Vagina (tissue), 2 donors: ENCODE measurements at regions not wholly inside any gene's neighbourhood (a gene's known extent, or its start where the extent isn't known, plus 50 kb on each side); places are given as distances from the start of the nearest gene placed in this dataset.

ENCODE experiments used
- DNase-seq, 2 donors: peaks; one replicate each; pipeline ENCODE4 v3.0.0-alpha.2; 2017; ENCODE audit errors: extremely low spot score in 2 of 2
- H3K27ac ChIP-seq: fragments of 200-600 bp; sonication (generic); one replicate; pipeline ENCODE4 v1.5.1; 2019
- H3K27me3 ChIP-seq: fragments of 200-600 bp; sonication (generic); one replicate; pipeline ENCODE4 v1.5.1; 2019
- H3K36me3 ChIP-seq, 2 donors: fragments of 200-600 bp; sonication (generic); one replicate each; pipeline ENCODE4 v1.5.1; 2017 to 2019
- H3K4me1 ChIP-seq: fragments of 200-600 bp; sonication (generic); one replicate; pipeline ENCODE4 v1.5.1; 2019
- H3K4me3 ChIP-seq, 2 donors: fragments of 200-600 bp; sonication (generic); 1 replicate in 1 of 2; 2 replicates in 1 of 2; pipeline ENCODE4 v1.5.1; 2016 to 2019
- H3K9me3 ChIP-seq: fragments of 200-600 bp; sonication (generic); one replicate; pipeline ENCODE4 v1.5.1; 2019
- CTCF ChIP-seq, 3 experiments: fragments of 450-650 bp in 2 of 3; fragments of 200-600 bp in 1 of 3; sonication (generic) in 1 of 3; IDR thresholded peaks; one replicate each; pipeline ENCODE4 v1.5.1; 2017 to 2019; ENCODE audit warnings: antibody characterized with exemption in 3 of 3, mild to moderate bottlenecking in 2 of 3, moderate library complexity in 2 of 3
- POLR2A ChIP-seq, 2 donors: fragments of 450-650 bp; IDR thresholded peaks; one replicate each; pipeline ENCODE4 v1.6.1; 2017; ENCODE audit warnings: antibody characterized with exemption in 2 of 2, mild to moderate bottlenecking in 2 of 2, moderate library complexity in 2 of 2
- POLR2AphosphoS5 ChIP-seq, 2 donors: sonication (generic); formaldehyde crosslinking; IDR thresholded peaks; one replicate each; pipeline ENCODE4 v1.9.0; 2017; ENCODE audit warnings: antibody characterized with exemption in 2 of 2, mild to moderate bottlenecking in 2 of 2, low read depth in 1 of 2; ENCODE audit not compliant: insufficient read depth in 1 of 2
- intact Hi-C: fragments of 100-400 bp; cut with DNase I; formaldehyde crosslinking; loops from one replicate; pipeline ENCODE4 v1.15.1; 2023

GRCh38 chrX:82589410-82589809 lies 918.7 kb upstream of the POU3F4 start:
- Histone ChIP-seq H3K36me3 (no peaks in the 10 kb centered on the region), H3K27ac (no peak overlapping the region), H3K9me3 (no peaks in the 10 kb centered on the region), H3K4me1 (no peaks in the 10 kb centered on the region), H3K4me3 (no peak overlapping the region), H3K27me3 (no peaks in the 10 kb centered on the region)
- no peak for DNase-seq
- intact Hi-C loops, result no loop called here
- no peak for TF ChIP-seq POLR2AphosphoS5 (IDR thresholded peaks at IDR 0.05; ENCODE audit: insufficient read depth in 1 of 2, low read depth in 1 of 2)
- no peak for TF ChIP-seq POLR2A (IDR thresholded peaks at IDR 0.05)
- no peak for TF ChIP-seq CTCF (IDR thresholded peaks at IDR 0.05)

- no peaks in the 10 kb centered on the region for H3K9me3 ChIP-seq
- TF ChIP-seq CTCF (IDR thresholded peaks at IDR 0.05) (no peak), POLR2A (IDR thresholded peaks at IDR 0.05) (no peak), POLR2AphosphoS5 (IDR thresholded peaks at IDR 0.05; ENCODE audit: insufficient read depth in 1 of 2, low read depth in 1 of 2) (no peak)
- H3K4me3 ChIP-seq, result no peak overlapping the region
- no peaks in the 10 kb centered on the region for H3K4me1 ChIP-seq
- H3K27me3 ChIP-seq, result no peaks in the 10 kb centered on the region
- intact Hi-C loops, result no loop called here
- no peak for DNase-seq
- no peaks in the 10 kb centered on the region for H3K36me3 ChIP-seq
- no peak overlapping the region for H3K27ac ChIP-seq
Observed at GRCh38 chrX:82591421-82591820, 916.7 kb upstream of the POU3F4 start.

- Histone ChIP-seq H3K27ac (no peak overlapping the region), H3K9me3 (no peaks in the 10 kb centered on the region), H3K27me3 (no peaks in the 10 kb centered on the region), H3K4me3 (no peak overlapping the region), H3K36me3 (no peaks in the 10 kb centered on the region), H3K4me1 (no peaks in the 10 kb centered on the region)
- intact Hi-C loops, result no loop called here
- TF ChIP-seq POLR2AphosphoS5 (IDR thresholded peaks at IDR 0.05; ENCODE audit: insufficient read depth in 1 of 2, low read depth in 1 of 2) (no peak), CTCF (IDR thresholded peaks at IDR 0.05) (no peak), POLR2A (IDR thresholded peaks at IDR 0.05) (no peak)
- DNase-seq, result no peak
Observed at GRCh38 chrX:82626978-82627377, 881.1 kb upstream of the POU3F4 start.

GRCh38 chrX:82627568-82627967 lies 880.5 kb upstream of the POU3F4 start:
- Histone ChIP-seq H3K4me1 (no peaks in the 10 kb centered on the region), H3K27me3 (no peaks in the 10 kb centered on the region), H3K4me3 (no peak overlapping the region), H3K9me3 (no peaks in the 10 kb centered on the region), H3K27ac (no peak overlapping the region), H3K36me3 (no peaks in the 10 kb centered on the region)
- DNase-seq, result no peak
- TF ChIP-seq POLR2AphosphoS5 (IDR thresholded peaks at IDR 0.05; ENCODE audit: insufficient read depth in 1 of 2, low read depth in 1 of 2) (no peak), CTCF (IDR thresholded peaks at IDR 0.05) (no peak), POLR2A (IDR thresholded peaks at IDR 0.05) (no peak)
- intact Hi-C loops, result no loop called here

- no peaks in the 10 kb centered on the region for H3K36me3 ChIP-seq
- TF ChIP-seq POLR2AphosphoS5 (IDR thresholded peaks at IDR 0.05; ENCODE audit: insufficient read depth in 1 of 2, low read depth in 1 of 2), result no peak
- TF ChIP-seq CTCF (IDR thresholded peaks at IDR 0.05), result no peak
- TF ChIP-seq POLR2A (IDR thresholded peaks at IDR 0.05), result no peak
- no peak for DNase-seq
- H3K4me1 ChIP-seq, result no peaks in the 10 kb centered on the region
- H3K27me3 ChIP-seq, result no peaks in the 10 kb centered on the region
- H3K4me3 ChIP-seq, result no peak overlapping the region
- no peaks in the 10 kb centered on the region for H3K9me3 ChIP-seq
- intact Hi-C loops, result no loop called here
- no peak overlapping the region for H3K27ac ChIP-seq
Observed at GRCh38 chrX:82648062-82648461, 860.0 kb upstream of the POU3F4 start.
